NCI-H1417 (cell line): ENCODE measurements at regions not wholly inside any gene's neighbourhood (a gene's known extent, or its start where the extent isn't known, plus 50 kb on each side); places are given as distances from the start of the nearest gene placed in this dataset.

Experiments used
- DNase-seq, 3 experiments: peaks; one replicate each; lab custom pipeline; 2025; lab: John Stamatoyannopoulos, UW

DNA sequence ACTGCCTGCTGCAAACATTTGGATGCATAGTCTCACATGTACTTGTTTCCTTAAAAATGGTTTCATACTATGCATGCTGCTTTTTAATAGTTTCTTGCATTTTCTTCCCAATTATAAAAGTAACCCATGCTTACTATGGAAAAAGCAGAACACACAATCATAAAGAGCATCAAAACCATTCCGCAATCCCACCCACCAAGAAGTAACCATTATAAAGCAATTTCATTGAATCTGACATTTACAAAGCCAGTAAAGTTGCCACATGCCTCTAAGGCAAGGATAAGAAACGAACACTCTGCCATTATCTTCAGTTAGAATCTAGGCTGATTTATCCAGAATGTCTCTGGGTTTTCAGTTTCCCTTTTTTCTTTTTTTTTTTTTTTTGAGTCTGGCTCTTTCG lies 92.7 kb upstream of the OSMR start:
- DNase-seq, result no peak

GRCh38 chr5:38753776-38754175 lies 92.0 kb upstream of the OSMR start:
- peak in 1 of 3 experiments; percentile 41 for DNase-seq

DNA sequence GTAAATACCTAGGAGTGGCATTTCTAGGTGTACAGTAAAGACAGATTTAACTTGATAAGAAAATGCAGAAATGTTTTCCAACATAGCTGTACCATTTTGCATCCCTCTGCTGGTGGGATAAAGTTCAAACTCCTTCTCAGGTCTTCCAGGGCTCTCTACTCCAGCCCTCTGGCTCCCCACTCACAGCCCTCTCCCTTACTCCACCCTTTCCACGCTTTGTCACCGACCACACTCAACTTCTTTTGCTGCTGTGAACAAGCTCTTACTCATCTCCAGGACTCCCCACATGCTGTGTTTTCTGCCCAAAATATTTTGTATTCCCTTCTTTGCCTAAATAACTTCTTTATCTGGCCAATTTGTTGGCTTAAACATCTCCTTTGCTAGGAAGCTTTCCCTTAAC lies 90.6 kb upstream of the OSMR start:
- DNase-seq, result no peak

- DNase-seq, result no peak
Observed at GRCh38 chr5:38756068-38756467, 89.7 kb upstream of the OSMR start.

- DNase-seq, result no peak
Observed at GRCh38 chr5:38757451-38758245, 88.2 kb upstream of the OSMR start.

- DNase-seq, result peak in 1 of 3 experiments; percentile 59
Observed at GRCh38 chr5:38758774-38759600, 86.8 kb upstream of the OSMR start.

GRCh38 chr5:38764937-38765391 lies 80.8 kb upstream of the OSMR start:
- DNase-seq, result no peak

GRCh38 chr5:38765399-38765861 lies 80.4 kb upstream of the OSMR start:
- no peak for DNase-seq

- no peak for DNase-seq
Observed at GRCh38 chr5:38766151-38766550, 79.7 kb upstream of the OSMR start.

DNA sequence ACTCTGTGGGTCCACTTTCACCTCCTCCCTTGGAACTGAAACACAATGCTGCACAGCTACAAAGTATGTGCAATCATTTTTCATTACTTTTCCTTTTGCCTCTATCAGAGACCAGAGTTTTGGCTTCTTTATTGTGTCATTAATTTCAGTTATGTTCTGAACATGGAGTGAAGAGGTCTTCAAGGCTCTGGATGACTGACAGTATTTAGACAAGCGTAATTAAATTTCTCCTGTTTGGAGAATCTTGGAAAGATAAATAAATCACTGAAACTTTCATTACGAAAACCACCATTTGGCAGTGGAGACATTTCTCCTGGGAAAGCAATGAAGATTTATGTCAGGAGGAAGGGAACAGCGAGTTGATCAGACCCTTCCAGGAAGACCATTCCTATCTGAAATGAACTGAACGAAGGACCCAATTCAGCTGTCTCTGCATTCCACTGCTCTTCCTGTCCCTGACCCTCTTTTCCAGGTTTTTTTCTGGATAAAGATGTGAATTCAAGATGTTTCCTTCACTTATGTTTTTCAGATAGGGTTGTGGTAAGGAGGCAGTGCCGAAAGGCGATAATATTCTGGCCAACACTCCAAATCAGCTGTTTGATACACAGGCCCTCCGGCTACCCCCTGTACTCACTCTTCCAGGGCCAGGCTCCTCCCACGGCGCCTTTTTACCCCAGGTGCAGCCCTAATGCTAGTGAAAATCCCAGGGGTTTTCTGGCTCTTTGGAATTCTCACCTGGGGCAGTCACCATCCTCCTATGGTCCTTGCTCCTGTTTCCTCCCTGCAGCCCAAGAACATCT lies 77.2 kb upstream of the OSMR start:
- no peak for DNase-seq

GRCh38 chr5:38772471-38772870 lies 73.3 kb upstream of the OSMR start:
- no peak for DNase-seq

DNA sequence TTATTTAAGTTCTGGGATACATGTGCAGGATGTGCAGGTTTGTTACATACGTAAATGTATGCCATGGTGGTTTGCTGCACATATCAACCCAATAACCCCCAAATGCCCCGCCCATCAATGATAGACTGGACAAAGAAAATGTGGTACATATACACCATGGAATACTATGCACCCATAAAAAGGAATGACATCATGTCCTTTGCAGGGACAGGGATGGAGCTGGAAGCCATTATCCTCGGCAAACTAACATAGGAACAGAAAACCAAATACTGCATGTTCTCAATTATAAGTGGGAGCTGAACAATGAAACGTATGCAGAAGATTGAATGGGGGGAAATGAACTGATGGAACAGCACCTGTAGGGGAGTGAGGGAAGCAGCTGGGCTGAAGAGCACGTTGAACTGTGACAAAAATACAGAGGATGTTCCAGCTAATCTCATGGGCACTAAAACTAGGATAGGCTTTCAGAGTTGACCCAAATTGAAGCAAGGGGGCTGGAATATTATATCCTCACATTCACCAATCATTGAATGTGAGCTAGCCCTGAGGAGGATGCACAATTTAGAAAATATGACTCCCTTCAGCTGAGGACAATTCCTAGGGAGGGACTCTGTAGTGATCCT lies 70.5 kb upstream of the OSMR start:
- DNase-seq, result no peak

DNA sequence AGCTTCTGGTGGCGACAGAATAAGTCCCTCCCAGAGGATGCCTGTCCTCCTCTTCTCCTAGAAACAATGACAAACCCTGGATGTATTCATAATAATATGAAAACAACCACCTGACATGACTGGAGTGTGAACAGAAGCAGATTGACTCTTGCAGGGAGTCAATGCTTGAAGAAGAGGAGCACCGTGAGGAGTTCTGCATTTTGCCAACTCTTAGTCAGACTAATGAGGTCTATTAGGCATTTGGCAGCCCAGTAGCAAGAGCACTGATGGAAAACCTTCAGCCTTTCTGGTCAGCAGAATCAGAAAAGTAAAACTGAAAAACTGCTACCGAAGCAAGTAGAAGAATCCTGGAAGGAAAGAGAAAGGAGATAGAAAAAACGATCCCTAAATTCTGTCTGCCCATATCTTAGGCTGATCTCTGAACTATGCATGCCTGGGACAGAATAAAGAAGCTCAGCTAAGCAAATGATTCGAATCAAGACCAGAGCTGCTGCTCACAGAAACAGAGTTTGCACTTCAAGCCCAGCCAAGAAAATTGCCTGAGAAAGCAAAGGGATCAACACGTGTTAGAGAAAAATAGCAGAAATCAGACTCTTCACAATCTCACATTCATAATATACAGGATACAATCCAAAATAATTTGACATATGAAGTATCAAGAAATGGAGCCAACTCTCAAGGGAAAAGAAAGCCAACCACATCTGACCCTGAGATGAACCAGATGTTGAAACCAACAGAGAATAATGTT lies 69.5 kb upstream of the OSMR start:
- DNase-seq, result no peak

DNA sequence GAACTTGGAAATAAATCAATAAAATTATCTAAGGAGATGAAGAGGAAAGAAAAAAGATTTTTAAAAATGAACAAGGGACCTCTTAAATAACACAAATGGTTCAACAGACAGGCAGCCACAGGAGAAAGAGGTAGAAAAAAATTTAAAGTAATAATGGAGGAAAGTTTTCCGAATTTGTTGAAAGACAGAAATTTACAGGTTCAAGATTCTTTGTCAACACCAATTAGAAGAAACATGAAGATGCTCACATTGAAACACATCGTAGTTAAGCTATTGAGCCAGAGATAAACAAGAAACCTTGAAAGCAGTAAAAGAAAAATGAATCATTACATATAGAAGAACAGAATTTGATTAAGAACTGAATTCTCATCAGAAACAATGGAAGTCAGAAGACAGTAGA lies 68.7 kb upstream of the OSMR start:
- no peak for DNase-seq

DNA sequence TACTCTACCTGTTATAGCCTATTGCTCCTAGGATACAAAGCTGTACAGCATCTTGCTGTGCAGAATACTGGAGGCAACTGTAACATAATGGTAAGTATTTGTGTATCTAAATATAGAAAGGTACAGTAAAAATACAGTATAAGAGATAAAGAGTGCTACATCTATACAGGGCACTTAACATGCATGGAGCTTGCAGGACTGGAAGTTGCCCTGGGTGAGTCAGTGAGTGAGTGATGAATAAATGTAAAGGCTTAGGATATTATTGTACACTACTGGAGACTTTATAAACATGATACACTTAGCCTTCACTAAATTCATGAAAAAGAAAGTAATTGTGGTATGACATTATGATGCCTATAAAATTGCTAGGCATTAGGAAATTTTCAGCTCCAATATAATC lies 65.5 kb upstream of the OSMR start:
- DNase-seq, result no peak

GRCh38 chr5:38780945-38781344 lies 64.9 kb upstream of the OSMR start:
- peak in 2 of 3 experiments; percentile 7 to 14 for DNase-seq

GRCh38 chr5:38782180-38782835 lies 63.5 kb upstream of the OSMR start:
- DNase-seq, result no peak

DNA sequence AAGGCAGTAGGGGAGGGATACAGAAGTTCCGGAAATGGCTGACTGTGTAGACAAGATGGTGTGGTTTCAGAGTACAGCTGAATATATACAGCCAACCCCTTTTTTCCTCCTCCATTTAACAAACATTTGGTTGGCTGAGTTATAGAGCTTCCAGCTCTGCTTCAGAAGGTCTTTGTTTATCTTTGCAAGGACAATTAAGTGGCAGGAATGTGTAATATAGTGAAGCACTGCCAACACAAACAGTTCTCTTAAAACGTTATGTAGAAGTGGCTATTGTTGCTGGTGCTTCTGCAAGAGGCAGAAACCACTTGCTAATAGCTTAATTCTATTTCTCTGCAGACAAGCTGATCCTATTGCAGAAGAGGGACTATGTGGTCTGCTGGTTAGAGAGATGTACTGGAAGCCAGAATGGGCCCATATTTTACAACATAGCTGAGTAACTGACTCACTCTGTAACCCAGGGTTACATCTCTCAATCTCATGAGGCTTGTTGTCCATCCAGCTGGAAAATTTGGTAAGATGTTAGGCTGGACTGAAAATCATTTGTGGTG lies 62.7 kb upstream of the OSMR start:
- peak; percentile 64 to 97 (median 92) for DNase-seq

DNA sequence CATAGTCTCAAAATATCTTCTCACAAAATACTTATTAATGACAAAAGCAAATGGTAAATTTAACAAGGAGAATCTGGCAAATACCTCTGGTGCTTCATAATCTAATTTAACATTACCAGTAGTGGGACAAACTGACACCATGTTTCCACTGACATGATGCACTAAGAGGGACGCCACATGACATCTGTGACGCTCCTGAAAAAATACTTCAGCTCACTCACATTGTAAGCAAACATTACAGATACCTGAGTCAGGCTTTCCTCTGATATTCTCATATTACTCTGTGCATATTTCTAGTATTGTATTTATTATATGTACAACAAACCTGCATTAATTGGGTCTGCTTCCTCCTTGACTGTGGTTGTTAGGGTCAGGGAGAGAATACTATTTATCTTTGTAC lies 56.7 kb upstream of the OSMR start:
- DNase-seq, result no peak

DNA sequence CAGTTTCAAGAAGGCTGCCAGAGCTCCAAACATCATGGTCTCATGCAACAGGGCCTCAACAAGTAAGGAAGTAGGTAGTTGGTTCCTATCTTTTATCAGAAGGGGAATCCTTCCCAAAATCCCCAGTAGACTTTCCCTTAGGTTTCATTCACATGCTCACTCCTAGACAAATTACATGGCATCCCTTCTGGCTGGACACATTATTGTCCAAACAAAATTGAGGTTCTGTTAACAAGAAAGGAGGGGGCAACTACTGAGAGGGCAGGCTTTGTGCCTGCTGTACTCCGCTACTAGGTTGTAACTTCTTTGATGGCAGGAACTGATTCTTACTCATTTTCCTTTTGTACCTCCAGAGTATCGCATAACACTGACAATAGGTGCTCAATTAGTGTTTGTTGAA lies 56.0 kb upstream of the OSMR start:
- DNase-seq, result no peak
